ENCODE measurements at regions not wholly inside any gene's neighbourhood (a gene's known extent, or its start where the extent isn't known, plus 50 kb on each side); places are given as distances from the start of the nearest gene placed in this dataset.
"Not testable (repeated sequence)": the region's sequence is repeated elsewhere in the genome, so short reads cannot be mapped to it uniquely, and the experiment has no call there.

GRCh38 chr4:188370777-188371176 lies 231.5 kb downstream of the TRIML1 start:
- DNase-seq (ENCODE audit: extremely low read depth, low read depth, low spot score) = no peak

GRCh38 chr4:188372058-188372457 lies 232.8 kb downstream of the TRIML1 start:
- no peak for DNase-seq (ENCODE audit: extremely low read depth, low read depth, low spot score)

- DNase-seq (ENCODE audit: extremely low read depth, low read depth, low spot score) = no peak
Observed at GRCh38 chr4:188372829-188373228, 233.6 kb downstream of the TRIML1 start.

- DNase-seq (ENCODE audit: extremely low read depth, low read depth, low spot score) = no peak
Observed at GRCh38 chr4:188374871-188375270, 235.6 kb downstream of the TRIML1 start.

- DNase-seq (ENCODE audit: extremely low read depth, low read depth, low spot score) = no peak
Observed at GRCh38 chr4:188377816-188378215, 238.6 kb downstream of the TRIML1 start.

GRCh38 chr4:188383180-188383579 lies 243.9 kb downstream of the TRIML1 start:
- DNase-seq (ENCODE audit: extremely low read depth, low read depth, low spot score) = no peak

GRCh38 chr4:188387179-188387791 lies 248.0 kb downstream of the TRIML1 start:
- DNase-seq (ENCODE audit: extremely low read depth, low read depth, low spot score) = no peak

GRCh38 chr4:188391349-188391748 lies 252.1 kb downstream of the TRIML1 start:
- DNase-seq (ENCODE audit: extremely low read depth, low read depth, low spot score) = not testable (repeated sequence)

- DNase-seq (ENCODE audit: extremely low read depth, low read depth, low spot score) = no peak
Observed at GRCh38 chr4:188396037-188396436, 256.8 kb downstream of the TRIML1 start.

GRCh38 chr4:188399834-188400233 lies 260.6 kb downstream of the TRIML1 start:
- DNase-seq (ENCODE audit: extremely low read depth, low read depth, low spot score) = no peak

- DNase-seq (ENCODE audit: extremely low read depth, low read depth, low spot score) = no peak
Observed at GRCh38 chr4:188400451-188400850, 261.2 kb downstream of the TRIML1 start.

- no peak for DNase-seq (ENCODE audit: extremely low read depth, low read depth, low spot score)
Observed at GRCh38 chr4:188403272-188403671, 264.0 kb downstream of the TRIML1 start.

- not testable (repeated sequence) for DNase-seq (ENCODE audit: extremely low read depth, low read depth, low spot score)
Observed at GRCh38 chr4:188405071-188405835, 266.0 kb downstream of the TRIML1 start.

- no peak for DNase-seq (ENCODE audit: extremely low read depth, low read depth, low spot score)
Observed at GRCh38 chr4:188408244-188409030, 269.2 kb downstream of the TRIML1 start.

- no peak for DNase-seq (ENCODE audit: extremely low read depth, low read depth, low spot score)
Observed at GRCh38 chr4:188409851-188410250, 270.6 kb downstream of the TRIML1 start.

GRCh38 chr4:188411805-188412204 lies 272.6 kb downstream of the TRIML1 start:
- no peak for DNase-seq (ENCODE audit: extremely low read depth, low read depth, low spot score)

- no peak for DNase-seq (ENCODE audit: extremely low read depth, low read depth, low spot score)
Observed at GRCh38 chr4:188412499-188412898, 273.3 kb downstream of the TRIML1 start.

- no peak for DNase-seq (ENCODE audit: extremely low read depth, low read depth, low spot score)
Observed at GRCh38 chr4:188414441-188414840, 275.2 kb downstream of the TRIML1 start.

- no peak for DNase-seq (ENCODE audit: extremely low read depth, low read depth, low spot score)
Observed at GRCh38 chr4:188417181-188417580, 277.9 kb downstream of the TRIML1 start.

GRCh38 chr4:188423039-188423438 lies 283.8 kb downstream of the TRIML1 start:
- DNase-seq (ENCODE audit: extremely low read depth, low read depth, low spot score) = no peak

GRCh38 chr4:188428935-188429334 lies 289.7 kb downstream of the TRIML1 start:
- DNase-seq (ENCODE audit: extremely low read depth, low read depth, low spot score) = no peak

- DNase-seq (ENCODE audit: extremely low read depth, low read depth, low spot score) = no peak
Observed at GRCh38 chr4:188429965-188430364, 290.7 kb downstream of the TRIML1 start.
